ENCODE measurements at regions not wholly inside any gene's neighbourhood (a gene's known extent, or its start where the extent isn't known, plus 50 kb on each side); places are given as distances from the start of the nearest gene placed in this dataset.

DNA sequence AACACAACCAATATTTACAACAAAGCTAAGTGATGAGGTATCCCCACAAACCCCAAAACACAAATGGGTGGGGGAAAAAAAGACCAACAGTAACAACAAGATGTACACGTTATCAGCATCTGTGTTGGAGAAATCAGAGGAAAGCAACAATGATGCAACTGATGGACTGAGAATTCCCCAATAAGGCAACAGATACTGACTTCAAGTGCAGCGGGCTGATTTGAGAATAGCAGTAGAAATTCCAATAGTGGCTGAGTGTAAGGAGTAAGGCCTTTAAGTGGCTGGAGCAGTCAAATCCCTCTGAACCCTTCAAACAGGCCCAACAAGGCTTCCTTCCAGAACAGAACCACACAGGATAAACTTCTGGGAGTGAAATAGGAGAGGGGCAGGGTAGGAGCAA, 97.6 kb downstream of the TM2D1 start:
- DNase-seq (ENCODE audit: low spot score), result no peak

DNA sequence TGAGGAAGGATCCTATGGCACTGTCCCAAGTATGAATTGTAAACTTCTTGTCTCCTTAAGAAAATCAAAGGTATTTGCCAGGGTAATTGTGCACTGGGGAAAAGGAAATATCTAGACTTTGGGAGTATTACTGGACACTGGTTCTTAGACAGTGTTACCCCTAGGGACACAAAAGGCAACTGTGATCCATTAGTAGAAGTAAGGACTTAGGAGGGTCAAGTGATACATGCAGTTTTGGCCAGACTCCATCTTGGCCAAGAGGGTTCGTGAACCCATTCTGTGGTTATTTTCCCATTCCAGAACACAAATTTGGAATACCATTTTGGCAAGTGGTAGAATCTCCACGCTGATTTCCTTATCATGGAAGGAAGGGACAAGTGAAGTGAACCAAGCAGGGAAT, 98.1 kb downstream of the TM2D1 start:
- DNase-seq (ENCODE audit: low spot score), result no peak

DNA sequence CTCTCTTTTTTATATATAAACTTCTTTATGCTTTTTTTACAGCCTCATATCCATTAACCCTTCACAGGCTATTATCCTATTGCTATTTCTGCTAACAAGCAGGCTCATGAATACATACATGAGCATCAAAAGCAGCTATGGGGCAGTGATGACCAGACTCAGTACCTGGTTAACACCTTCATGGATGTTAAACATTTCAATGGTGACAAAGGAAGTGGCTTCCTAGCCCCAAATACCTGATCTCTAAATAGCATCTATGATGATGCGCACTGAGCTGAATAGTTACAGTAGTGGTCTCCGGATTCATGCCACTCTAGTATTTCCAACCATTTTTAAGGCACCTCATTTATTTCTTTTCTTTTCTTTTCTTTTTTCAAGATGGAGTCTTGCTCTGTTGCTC, 101.1 kb downstream of the TM2D1 start:
- no peak for DNase-seq (ENCODE audit: low spot score)

GRCh38 chr1:61620536-61620935, 104.4 kb downstream of the TM2D1 start:
- no peak for DNase-seq (ENCODE audit: low spot score)

DNA sequence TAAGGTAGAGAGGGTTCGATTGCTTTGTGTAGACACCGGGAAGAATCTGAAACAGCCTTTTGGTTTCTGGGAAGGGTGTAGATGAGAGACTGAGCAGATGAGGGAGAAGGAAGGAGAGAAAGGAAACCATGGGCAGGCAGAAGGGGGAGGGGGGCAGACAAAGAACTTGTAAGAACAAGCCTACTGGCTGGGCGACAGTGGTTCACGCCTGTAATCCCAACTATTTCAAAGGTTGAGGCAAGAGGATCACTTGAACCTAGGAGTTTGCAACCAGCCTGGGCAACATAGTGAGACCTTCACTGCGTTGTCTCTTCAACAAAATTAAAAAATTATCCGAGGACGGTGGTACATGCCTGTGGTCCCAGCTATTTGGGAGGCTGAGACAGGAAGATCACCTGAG, 106.2 kb downstream of the TM2D1 start:
- DNase-seq (ENCODE audit: low spot score), result no peak

DNA sequence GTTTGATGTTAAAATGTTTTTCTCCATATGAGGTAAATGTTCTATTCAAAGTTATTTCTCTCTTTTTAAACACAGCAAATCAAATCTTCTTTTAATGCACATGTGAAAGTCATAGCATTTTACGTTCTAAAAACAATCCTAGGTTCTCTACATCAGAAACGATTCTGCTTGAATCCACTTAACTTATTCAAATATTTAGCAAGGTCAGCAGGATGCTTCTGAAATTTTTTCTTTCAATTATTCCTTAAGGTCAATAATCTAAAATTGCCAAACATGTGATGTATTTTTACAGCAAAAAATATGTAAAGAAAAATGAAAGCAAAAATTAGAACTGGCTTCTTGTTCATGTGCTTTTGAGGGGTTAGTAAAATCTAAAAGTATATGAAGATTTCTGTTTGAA, 106.7 kb downstream of the TM2D1 start:
- no peak for DNase-seq (ENCODE audit: low spot score)

DNA sequence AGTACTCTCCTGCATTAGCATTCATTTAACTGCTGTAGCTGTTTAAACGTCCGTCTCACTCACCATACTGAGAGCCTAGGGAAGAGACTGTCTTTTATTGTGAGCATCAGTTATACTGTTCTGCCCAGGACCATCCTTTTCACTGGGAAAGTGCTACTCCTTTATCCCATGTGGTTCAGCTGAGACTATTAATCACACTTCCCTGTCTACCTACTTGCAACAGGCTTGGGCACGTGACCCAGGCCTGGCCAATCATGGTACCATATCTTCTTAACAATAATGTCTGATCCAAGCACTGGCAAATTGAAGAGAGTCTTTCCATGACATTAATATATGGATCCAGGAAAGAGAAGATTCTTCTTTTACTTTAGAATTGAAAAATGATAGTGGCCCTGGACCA, 108.1 kb downstream of the TM2D1 start:
- no peak for DNase-seq (ENCODE audit: low spot score)

DNA sequence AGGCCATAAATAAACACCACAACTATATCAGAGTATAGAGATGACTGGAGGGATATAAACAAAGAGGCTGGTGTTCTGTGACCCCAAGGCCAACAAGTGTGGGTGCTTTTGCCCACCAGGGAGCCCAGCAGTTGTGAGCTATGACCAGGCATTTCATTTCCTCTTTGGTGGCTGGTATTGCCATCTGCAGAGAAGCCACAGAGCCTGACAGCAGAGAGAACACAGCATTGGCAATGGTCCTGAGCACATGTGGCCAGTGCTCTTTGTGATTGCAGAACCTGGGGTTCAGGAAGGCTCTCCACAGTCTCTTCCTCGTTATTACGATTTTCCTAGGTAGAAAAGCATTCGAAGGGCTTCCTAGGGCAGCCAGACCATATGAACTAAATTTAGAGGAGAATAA, 112.3 kb downstream of the TM2D1 start:
- no peak for DNase-seq (ENCODE audit: low spot score)

- DNase-seq (ENCODE audit: low spot score), result no peak
These were observed 115.9 kb downstream of the TM2D1 start for GRCh38 chr1:61609040-61609439.

DNA sequence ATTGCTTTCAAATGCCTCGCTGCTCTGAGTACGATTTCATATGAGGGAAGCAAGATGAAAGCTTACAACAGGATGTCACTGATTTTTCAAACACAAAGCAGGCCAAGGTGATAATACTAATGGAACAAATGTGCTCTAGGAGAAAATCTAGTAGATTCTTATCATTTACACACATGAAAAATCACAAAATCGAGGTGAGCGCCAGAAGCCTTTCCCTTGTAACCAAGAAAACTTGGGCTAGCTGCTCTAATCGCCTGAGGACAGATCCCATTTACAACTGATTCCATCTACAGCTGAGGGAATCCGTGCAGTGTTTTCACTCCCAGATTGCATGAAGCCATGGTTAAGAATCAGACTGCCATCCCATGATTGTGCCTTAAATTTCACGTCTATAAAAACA, 117.5 kb downstream of the TM2D1 start:
- no peak for DNase-seq (ENCODE audit: low spot score)

- DNase-seq (ENCODE audit: low spot score), result peak; percentile 20
These were observed 118.3 kb downstream of the TM2D1 start for GRCh38 chr1:61606448-61607312.

DNA sequence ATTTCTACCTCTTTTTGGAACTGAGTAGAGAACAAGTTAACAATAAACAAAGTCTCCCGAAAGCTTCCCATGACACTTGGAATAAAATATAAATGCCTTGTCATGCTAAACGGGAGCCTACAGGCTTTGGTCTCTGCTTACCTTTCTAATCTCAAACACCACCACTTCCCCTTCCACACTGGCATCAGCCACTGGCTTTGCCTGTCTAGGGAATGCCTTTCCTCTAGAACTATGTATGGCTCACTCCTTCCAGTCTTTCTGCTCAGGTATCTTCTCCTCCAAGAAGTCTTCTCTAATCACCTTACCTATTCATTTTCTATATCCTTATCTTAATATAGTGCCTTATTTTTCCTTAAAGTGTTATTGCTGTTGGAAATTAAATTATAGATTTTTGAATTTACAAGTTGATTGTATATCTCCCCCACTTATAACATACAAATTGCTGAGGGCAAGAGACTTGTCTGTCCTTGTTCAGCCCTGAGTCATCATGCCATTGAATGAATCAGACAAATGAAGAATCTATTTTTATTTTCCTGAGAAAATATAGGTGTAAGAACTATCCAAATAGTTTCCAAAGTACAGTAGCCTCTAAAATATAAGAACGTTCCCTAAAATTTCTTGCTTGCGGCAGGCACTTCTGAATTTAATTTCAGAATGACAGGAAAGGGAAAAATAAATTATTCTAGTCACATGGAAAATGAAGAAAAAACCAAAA, 119.2 kb downstream of the TM2D1 start:
- DNase-seq (ENCODE audit: low spot score), result no peak

DNA sequence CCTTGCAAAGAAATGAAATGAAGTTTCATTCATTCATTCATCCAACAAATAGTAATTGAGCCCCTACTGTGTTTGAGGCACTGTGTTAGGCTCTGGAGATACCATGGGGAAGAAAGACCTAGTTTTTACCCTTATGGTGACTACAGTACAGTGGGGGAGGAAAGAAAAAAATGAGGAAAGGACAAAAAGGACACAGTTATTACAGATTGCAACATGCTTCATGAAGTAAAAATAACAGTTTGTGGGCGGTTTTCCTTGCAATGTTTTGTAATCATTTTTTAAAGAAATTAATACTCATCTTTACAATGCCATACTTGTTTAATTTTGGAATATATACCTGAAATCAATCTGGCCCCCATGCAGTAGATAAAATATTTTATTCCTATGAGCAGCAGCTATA, 120.3 kb downstream of the TM2D1 start:
- no peak for DNase-seq (ENCODE audit: low spot score)

DNA sequence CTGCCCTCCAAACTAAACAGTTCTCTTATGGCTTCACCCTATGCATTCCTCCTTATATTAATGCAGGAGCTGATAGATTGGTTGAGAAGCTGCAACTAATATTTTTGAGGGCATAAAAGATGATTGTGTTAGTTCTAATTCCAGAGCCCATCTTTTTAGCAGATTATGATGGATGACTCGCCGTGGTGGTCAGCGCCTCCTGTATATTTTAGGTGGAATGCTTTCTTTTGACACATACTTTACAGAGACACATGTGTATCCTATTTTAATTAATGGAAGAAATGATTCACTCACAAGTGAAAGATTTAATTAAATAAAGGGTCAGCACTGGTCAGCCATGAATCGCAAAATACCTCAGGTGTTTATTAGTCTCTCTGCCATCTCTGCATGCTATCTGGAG, 120.7 kb downstream of the TM2D1 start:
- DNase-seq (ENCODE audit: low spot score), result no peak

GRCh38 chr1:61602663-61603062, 122.3 kb downstream of the TM2D1 start:
- no peak for DNase-seq (ENCODE audit: low spot score)

DNA sequence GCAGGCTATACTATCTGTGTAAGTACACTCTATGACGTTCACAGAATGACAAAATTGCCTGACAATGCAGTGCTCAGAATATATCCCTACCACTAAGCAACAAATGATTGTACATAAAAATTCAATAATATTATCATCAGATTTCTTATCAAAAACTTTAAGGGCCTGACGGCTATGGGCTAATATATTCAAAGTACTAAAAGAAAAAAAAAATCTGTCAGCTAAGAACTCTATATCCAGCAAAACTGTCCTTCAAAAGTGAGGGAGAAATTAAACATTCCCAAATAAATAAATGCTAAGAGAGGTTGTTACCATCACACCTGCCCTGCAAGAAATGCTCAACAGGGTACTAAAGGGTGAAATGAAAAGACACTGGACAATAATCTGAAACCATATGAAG, 127.3 kb downstream of the TM2D1 start:
- no peak for DNase-seq (ENCODE audit: low spot score)

DNA sequence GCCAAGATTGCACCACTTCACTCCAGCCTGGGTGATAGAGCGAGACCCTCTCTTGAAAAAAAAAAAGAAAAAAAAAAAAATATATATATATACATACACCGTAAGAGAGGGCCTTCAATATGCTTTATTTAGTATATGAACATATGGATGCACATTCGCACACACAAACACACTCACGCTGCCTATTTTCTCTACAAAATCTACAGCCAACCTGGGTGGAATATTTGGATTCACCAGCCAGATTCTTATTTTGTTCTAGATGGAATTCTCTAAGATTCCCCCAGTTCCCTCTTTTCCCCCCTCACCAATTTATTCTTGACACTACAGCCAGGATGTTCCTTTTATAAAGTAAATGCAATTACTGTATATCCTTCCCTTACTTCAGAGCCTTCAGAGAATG, 131.6 kb downstream of the TM2D1 start:
- no peak for DNase-seq (ENCODE audit: low spot score)

DNA sequence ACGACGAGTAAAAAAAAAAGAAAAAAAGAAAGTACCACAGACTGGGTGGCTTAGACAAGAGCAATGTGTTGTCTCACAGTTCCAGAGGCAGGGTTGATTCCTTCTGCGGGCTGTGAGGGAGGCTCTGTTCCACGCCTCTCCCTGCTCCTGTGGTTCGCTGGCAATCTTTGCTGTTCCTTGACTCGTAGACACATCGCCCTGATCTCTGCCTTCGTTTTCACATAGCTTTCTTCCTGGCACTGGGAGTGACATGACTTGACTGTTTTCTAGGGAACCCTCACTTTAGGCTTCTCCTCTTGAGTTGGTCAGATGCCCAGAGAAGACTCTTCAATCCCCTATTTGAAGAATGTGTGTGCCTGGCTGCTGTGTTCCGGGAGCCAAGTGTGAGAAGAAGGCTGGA, 133.6 kb downstream of the TM2D1 start:
- no peak for DNase-seq (ENCODE audit: low spot score)

GRCh38 chr1:61588736-61589672, 135.9 kb downstream of the TM2D1 start:
- DNase-seq (ENCODE audit: low spot score), result peak; percentile 44

DNA sequence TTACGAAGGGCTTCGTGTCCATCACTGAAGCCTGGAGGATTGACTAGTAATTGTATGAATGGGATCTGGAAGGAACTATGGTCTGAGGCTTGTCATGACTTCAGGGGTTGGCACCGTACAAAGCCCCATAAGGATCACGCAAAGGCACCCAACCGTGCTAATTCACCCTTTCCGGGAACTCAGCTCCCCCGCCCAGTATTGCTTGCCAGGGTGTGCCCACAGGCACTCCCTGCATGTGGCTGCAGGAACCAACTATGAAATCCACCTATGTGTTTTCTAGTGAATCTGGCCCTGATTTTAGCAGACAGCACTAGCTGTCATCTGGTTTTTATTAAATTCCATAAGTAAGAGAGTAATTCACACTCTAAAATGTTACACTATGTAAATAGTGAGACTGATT, 139.2 kb downstream of the TM2D1 start:
- DNase-seq (ENCODE audit: low spot score), result no peak

GRCh38 chr1:61583703-61584102, 141.2 kb downstream of the TM2D1 start:
- no peak for DNase-seq (ENCODE audit: low spot score)

GRCh38 chr1:61581251-61581650, 143.7 kb downstream of the TM2D1 start:
- no peak for DNase-seq (ENCODE audit: low spot score)

DNA sequence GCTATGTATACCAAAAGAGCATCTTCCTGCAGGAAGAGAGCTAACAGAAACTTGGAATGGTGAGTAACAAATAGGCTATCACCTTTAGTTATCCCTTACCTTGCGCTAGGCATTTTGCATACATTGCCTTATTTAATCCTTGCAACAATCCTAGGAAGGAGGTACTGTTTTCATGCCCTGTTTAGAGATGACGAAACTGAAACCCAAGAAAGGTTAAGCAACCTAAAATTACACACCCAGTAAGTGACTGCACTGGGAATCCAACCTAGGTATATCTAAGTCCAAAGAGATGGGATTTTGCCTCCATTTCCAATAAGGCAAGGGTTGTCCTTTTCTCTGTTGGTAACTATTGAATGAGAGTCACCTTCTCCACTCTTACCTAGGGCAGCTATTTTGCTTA, 144.5 kb downstream of the TM2D1 start:
- no peak for DNase-seq (ENCODE audit: low spot score)
